SK-N-SH treated with all-trans-retinoic acid at 6 μM for 48 hours (cell line): ENCODE measurements at regions not wholly inside any gene's neighbourhood (a gene's known extent, or its start where the extent isn't known, plus 50 kb on each side); places are given as distances from the start of the nearest gene placed in this dataset.

ENCODE experiments used
- ISL1 ChIP-seq: fragments of 250-450 bp; sonication (Bioruptor Pico); IDR thresholded peaks from 2 replicates; pipeline ENCODE4 v2.1.2; 2022; ENCODE audit warnings: mild to moderate bottlenecking, moderate library complexity
- RARB ChIP-seq: fragments of 250-450 bp; sonication (Bioruptor Pico); IDR thresholded peaks from 2 replicates; pipeline ENCODE4 v1.8.0; 2021; ENCODE audit warnings: mild to moderate bottlenecking, moderate library complexity
- TCF4 ChIP-seq: fragments of 250-450 bp; sonication (Bioruptor Pico); IDR thresholded peaks from 2 replicates; pipeline ENCODE4 v1.8.0; 2021; ENCODE audit warnings: mild to moderate bottlenecking, moderate library complexity, borderline replicate concordance
- ZC3H10 ChIP-seq: fragments of 250-450 bp; sonication (Bioruptor Pico); IDR thresholded peaks from 2 replicates; pipeline ENCODE4 v1.5.1; 2021; ENCODE audit warnings: mild to moderate bottlenecking, moderate library complexity
- ZFP3 ChIP-seq: fragments of 250-450 bp; sonication (Bioruptor Pico); IDR thresholded peaks from 2 replicates; pipeline ENCODE4 v1.5.0; 2020; ENCODE audit warnings: mild to moderate bottlenecking, moderate library complexity
- TF ChIP-seq, protein P1 (sequence below): fragments of 250-450 bp; sonication (Bioruptor Pico); IDR thresholded peaks from 2 replicates; pipeline ENCODE4 v1.8.0; 2020; ENCODE audit warnings: mild to moderate bottlenecking, moderate library complexity, borderline replicate concordance
- TF ChIP-seq, protein P2 (sequence below): fragments of 250-450 bp; sonication (Bioruptor Pico); IDR thresholded peaks from 2 replicates; pipeline ENCODE4 v1.5.1; 2021; ENCODE audit warnings: mild to moderate bottlenecking, moderate library complexity
- TF ChIP-seq, protein P3 (sequence below): fragments of 250-450 bp; sonication (Bioruptor Pico); IDR thresholded peaks from 2 replicates; pipeline ENCODE4 v1.5.0; 2020; ENCODE audit warnings: mild to moderate bottlenecking, moderate library complexity
- TF ChIP-seq, protein P4 (sequence below): fragments of 250-450 bp; sonication (Bioruptor Pico); IDR thresholded peaks from 2 replicates; pipeline ENCODE4 v1.8.0; 2021; ENCODE audit warnings: low read depth, mild to moderate bottlenecking, moderate library complexity, borderline replicate concordance

DNA sequence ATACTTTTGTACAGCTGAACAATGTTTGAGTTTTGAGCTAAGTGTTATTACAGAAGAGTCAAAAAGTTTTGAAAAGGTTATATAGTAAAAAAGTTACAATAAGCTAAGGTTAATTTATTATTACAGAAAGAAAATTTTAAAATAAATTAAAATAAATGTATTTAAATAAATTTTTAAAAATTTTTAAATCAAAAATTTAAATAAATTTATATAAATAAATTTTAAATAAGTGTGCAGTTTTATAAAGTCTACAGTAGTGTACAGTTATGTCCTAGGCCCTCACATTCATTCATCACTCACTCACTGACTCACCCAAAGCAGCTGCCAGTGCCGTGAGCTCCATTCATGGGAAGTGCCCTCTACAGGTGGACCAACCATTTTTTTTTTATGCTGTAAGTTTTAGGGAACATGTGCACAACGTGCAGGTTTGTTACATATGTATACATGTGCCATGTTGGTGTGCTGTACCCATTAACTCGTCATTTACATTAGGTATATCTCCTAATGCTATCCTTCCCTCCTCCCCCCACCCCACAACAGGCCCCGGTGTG is 462.9 kb upstream of the ZMIZ1 start:
- TF ChIP-seq TCF4 (CRISPR knock-in tag) (no peak), ISL1 (no peak), ZC3H10 (CRISPR knock-in tag) (no peak), ZFP3 (CRISPR knock-in tag) (no peak), RARB (no peak)
- TF ChIP-seq, protein P1, sequence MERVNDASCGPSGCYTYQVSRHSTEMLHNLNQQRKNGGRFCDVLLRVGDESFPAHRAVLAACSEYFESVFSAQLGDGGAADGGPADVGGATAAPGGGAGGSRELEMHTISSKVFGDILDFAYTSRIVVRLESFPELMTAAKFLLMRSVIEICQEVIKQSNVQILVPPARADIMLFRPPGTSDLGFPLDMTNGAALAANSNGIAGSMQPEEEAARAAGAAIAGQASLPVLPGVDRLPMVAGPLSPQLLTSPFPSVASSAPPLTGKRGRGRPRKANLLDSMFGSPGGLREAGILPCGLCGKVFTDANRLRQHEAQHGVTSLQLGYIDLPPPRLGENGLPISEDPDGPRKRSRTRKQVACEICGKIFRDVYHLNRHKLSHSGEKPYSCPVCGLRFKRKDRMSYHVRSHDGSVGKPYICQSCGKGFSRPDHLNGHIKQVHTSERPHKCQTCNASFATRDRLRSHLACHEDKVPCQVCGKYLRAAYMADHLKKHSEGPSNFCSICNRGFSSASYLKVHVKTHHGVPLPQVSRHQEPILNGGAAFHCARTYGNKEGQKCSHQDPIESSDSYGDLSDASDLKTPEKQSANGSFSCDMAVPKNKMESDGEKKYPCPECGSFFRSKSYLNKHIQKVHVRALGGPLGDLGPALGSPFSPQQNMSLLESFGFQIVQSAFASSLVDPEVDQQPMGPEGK, result no peak
- TF ChIP-seq, protein P2, sequence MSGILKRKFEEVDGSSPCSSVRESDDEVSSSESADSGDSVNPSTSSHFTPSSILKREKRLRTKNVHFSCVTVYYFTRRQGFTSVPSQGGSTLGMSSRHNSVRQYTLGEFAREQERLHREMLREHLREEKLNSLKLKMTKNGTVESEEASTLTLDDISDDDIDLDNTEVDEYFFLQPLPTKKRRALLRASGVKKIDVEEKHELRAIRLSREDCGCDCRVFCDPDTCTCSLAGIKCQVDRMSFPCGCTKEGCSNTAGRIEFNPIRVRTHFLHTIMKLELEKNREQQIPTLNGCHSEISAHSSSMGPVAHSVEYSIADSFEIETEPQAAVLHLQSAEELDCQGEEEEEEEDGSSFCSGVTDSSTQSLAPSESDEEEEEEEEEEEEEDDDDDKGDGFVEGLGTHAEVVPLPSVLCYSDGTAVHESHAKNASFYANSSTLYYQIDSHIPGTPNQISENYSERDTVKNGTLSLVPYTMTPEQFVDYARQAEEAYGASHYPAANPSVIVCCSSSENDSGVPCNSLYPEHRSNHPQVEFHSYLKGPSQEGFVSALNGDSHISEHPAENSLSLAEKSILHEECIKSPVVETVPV (CRISPR knock-in tag), result no peak
- TF ChIP-seq, protein P3, sequence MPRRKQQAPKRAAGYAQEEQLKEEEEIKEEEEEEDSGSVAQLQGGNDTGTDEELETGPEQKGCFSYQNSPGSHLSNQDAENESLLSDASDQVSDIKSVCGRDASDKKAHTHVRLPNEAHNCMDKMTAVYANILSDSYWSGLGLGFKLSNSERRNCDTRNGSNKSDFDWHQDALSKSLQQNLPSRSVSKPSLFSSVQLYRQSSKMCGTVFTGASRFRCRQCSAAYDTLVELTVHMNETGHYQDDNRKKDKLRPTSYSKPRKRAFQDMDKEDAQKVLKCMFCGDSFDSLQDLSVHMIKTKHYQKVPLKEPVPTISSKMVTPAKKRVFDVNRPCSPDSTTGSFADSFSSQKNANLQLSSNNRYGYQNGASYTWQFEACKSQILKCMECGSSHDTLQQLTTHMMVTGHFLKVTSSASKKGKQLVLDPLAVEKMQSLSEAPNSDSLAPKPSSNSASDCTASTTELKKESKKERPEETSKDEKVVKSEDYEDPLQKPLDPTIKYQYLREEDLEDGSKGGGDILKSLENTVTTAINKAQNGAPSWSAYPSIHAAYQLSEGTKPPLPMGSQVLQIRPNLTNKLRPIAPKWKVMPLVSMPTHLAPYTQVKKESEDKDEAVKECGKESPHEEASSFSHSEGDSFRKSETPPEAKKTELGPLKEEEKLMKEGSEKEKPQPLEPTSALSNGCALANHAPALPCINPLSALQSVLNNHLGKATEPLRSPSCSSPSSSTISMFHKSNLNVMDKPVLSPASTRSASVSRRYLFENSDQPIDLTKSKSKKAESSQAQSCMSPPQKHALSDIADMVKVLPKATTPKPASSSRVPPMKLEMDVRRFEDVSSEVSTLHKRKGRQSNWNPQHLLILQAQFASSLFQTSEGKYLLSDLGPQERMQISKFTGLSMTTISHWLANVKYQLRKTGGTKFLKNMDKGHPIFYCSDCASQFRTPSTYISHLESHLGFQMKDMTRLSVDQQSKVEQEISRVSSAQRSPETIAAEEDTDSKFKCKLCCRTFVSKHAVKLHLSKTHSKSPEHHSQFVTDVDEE (CRISPR knock-in tag), result no peak
- TF ChIP-seq, protein P4, sequence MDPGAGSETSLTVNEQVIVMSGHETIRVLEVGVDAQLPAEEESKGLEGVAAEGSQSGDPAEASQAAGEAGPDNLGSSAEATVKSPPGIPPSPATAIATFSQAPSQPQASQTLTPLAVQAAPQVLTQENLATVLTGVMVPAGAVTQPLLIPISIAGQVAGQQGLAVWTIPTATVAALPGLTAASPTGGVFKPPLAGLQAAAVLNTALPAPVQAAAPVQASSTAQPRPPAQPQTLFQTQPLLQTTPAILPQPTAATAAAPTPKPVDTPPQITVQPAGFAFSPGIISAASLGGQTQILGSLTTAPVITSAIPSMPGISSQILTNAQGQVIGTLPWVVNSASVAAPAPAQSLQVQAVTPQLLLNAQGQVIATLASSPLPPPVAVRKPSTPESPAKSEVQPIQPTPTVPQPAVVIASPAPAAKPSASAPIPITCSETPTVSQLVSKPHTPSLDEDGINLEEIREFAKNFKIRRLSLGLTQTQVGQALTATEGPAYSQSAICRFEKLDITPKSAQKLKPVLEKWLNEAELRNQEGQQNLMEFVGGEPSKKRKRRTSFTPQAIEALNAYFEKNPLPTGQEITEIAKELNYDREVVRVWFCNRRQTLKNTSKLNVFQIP (CRISPR knock-in tag), result no peak
